ENCODE measurements at regions not wholly inside any gene's neighbourhood (a gene's known extent, or its start where the extent isn't known, plus 50 kb on each side); places are given as distances from the start of the nearest gene placed in this dataset.
"Not testable (repeated sequence)": the region's sequence is repeated elsewhere in the genome, so short reads cannot be mapped to it uniquely, and the experiment has no call there.

DNA sequence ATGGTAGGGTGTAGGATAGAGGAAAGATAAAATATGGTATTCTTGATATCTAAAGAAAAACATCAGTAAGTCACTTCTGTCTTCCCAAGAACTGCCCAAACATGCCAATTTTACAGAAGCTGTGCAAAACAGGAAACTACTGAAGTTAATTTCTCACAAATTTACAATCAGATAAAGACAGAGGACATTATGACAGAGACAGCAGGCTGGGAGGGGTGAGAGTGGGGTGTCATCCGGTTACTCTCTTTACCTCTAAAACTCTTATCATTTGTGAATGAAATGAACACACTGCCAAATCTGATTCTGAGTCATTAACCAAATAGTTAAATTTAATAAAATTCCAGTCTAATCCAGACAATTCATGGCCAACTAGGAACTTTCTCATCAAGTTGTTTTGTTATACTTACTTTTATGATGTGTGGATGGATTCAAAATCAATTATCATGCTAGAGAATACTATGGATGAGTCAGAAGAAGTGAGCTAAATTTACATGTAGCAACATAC is 323.2 kb upstream of the MEX3C start:
- DNase-seq (ENCODE audit: low spot score), result no peak

DNA sequence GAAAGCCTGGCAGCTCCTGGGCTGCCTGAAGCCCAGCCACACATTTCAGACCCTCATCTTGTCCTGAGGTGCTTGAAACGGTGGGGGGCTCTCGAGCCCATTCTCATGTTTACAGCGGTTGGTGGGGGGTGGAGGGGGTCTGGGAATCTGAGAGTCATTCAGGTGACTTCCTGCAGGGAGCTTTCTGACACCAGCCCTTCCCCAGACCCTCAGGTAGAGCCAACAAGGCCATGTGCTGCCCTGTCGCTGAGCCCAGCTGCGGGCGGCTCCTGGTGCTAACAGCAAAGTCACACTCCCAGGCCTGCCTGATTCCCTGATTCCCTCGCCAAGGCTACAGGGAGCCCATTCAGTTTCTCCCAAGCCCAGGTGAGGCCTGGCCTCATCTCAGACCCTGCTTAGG is 324.9 kb upstream of the MEX3C start:
- DNase-seq (ENCODE audit: low spot score), result no peak

GRCh38 chr18:51522821-51523220 is 325.3 kb upstream of the MEX3C start:
- DNase-seq (ENCODE audit: low spot score), result no peak

GRCh38 chr18:51523671-51524070 is 326.2 kb upstream of the MEX3C start:
- DNase-seq (ENCODE audit: low spot score), result no peak

DNA sequence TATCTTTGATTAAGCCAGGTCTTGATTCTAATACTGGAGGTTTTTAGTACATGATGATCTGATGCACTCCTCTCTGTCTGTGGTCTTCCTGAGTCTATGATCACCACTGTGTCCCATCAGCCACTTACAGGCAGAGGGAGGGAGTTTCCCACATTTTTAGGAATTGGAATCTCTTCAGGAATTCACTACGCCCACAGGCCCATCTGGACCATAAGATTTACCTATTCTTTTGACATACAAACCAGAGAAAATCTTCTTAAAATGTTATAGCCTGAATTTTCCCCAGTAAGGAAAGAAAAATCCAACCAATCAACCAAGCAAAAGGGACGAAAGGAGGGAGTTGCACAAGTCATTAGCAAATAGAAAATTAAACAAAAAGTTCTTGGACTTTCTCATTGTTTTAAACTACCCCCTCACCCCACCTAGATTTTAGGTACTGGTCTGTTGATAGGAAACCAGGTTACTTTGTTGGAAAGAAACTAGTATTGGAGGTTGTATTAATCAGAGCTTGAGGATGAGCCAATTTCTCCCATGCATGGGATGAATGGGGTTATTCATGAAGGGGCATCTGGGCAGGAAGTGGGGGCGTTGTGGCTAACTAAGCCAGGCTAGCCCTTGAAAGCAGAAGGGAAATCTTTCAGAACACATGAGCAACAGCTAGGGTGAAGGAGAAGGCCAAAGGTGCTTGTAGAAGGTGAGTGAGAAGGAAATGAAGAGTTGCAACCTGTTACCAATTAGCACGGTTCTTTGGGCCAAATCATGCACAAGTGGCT is 328.2 kb upstream of the MEX3C start:
- DNase-seq (ENCODE audit: low spot score), result no peak

- DNase-seq (ENCODE audit: low spot score), result no peak
Observed at GRCh38 chr18:51527826-51528225, 330.3 kb upstream of the MEX3C start.

DNA sequence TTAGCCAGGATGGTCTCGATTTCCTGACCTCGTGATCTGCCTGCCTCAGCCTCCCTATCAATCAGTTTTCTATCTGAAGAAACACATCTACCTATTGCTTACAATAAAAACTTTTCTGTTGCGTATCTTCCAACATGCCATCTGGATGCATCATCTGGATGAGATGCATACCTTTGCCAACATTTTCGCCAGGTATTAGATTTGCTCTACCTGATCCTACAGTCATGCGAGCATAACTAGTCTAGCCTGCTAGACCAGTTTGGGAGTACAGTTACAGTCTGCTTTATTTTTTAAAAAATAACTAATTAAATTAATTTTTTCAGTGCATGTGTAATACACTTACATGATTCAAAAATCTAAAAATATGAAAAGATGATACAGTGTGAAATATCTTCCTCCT is 334.0 kb upstream of the MEX3C start:
- DNase-seq (ENCODE audit: low spot score), result peak; percentile 39

DNA sequence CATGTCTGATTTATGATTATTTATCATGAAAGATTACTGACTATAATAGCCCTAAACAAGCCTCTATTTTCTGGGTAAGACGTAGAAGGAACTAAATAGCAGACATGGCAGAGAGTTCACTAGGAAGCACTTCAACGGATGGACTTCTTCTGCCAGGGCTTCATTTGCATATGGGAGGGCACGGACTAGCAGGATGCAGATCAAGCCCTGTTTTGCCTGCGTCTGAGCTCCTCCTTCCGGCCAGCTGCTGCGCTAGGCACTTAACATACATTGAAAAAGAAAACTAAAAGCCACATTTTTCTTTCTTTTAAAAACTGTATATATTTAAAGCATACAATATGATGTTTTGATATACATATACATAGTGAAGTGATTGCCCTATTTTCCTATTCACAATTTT is 340.0 kb upstream of the MEX3C start:
- DNase-seq (ENCODE audit: low spot score), result peak; percentile 73

DNA sequence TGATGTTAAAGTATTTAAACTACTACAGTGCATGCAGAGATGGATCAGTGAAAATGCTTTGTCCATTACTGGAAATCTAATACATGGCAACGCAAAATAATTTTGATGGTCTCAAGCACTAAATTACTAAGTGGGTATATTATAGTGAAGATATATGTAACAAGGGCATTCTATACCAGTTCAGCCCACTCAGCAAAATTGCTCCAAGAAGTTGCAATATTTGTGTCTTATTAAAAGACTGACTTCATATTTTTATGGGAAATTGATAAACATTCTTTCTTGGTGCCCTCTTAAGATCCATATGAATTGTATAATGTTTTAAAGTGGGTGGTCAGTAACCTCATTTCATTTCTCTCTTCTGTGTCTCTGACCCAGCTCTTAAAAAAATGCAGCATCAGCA is 343.1 kb upstream of the MEX3C start:
- DNase-seq (ENCODE audit: low spot score), result no peak

DNA sequence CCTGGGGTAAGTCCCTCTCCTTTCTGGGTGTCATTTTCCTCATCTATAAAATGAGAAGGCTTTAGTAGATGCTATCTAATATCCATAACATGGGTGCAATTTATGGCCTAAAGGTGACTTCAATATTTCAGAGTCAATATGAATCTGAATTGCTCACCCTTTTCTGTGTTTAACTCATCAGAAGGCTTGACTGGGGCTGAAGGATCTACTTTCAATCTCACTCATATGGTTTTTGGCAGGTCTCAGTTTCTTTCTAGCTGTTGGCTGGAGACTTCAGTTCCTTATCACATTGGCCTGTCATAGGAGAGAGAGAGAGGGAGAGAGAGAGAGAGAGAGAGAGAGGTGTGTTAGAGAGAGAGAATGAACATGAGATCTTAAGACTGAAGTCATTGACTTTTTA is 343.7 kb upstream of the MEX3C start:
- DNase-seq (ENCODE audit: low spot score), result no peak

GRCh38 chr18:51543658-51544155 is 346.2 kb upstream of the MEX3C start:
- DNase-seq (ENCODE audit: low spot score), result no peak

GRCh38 chr18:51545446-51545845 is 348.0 kb upstream of the MEX3C start:
- no peak for DNase-seq (ENCODE audit: low spot score)

DNA sequence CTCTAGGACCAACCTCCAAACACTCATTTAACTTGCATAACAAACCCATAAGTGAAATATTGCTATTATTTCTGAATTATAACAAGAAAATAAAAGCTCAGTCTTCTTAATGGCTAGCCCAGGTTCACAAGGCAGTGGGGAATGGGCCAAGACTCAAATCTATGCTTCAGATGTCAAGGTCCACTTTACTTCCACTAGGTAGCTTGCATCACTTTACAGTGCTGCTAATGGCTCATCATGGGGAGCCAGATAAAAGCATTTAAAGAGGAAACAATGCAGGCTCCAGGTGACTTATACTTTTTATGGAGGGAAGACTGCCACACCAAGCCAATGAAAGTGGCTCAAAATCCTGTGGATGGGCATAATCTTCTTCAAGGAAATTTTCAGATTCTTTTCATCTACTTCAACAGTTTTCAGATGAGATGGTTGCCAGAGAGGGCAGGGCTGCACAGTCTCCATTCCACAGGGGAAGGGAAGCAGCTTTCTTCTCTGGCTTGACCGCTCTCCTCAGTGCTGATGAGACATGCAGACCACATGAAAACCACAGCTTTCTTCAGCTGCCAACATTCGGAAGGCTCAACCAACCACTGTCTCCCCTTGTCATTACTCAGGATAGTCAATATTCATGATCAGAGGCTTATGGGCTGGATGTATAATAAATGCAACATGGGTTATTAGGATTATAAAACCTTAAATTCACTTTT is 361.9 kb upstream of the MEX3C start:
- DNase-seq (ENCODE audit: low spot score), result no peak

DNA sequence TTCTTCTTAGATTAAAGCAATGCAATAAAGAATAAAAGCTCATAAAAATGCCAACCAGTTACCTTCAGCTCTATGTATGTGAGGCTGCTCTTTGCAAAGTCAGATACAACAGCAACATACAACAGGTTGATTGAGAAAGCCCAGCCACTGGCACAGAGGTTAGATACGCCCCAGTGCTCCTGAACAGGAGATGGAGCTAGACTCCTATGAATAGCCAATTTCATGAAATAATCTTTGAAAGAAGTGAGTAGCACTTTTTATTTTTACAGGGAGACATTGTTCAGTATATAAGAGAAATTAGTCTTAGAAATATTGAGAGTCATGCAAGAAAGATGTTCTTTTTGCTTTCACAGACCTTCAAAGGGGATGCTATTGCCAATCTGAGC is 362.4 kb upstream of the MEX3C start:
- no peak for DNase-seq (ENCODE audit: low spot score)

DNA sequence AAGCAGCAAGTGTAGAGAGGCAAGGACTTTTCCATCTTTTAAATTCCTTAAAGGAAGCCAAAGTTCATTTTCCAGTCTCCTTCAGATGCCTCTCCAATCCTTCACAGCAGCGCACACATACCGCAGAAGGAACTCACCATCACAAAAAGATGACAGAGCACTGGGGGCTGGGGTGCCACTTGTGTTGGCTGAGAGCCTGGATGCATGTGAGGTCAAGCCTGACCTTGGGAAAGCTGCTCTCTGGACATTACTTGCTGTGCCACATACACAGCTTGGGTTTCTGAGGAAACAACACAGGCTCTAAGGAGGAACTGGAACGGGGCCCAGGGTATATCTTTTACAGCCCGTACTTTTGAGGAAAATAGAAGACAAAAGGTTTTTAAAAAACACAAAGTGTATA is 364.3 kb upstream of the MEX3C start:
- DNase-seq (ENCODE audit: low spot score), result no peak

GRCh38 chr18:51562866-51563265 is 365.4 kb upstream of the MEX3C start:
- DNase-seq (ENCODE audit: low spot score), result no peak

- no peak for DNase-seq (ENCODE audit: low spot score)
Observed at GRCh38 chr18:51563396-51563795, 365.9 kb upstream of the MEX3C start.

- DNase-seq (ENCODE audit: low spot score), result no peak
Observed at GRCh38 chr18:51568151-51568550, 370.7 kb upstream of the MEX3C start.

GRCh38 chr18:51569153-51569552 is 371.7 kb upstream of the MEX3C start:
- no peak for DNase-seq (ENCODE audit: low spot score)

- no peak for DNase-seq (ENCODE audit: low spot score)
Observed at GRCh38 chr18:51569561-51569960, 372.1 kb upstream of the MEX3C start.

GRCh38 chr18:51570071-51570470 is 372.6 kb upstream of the MEX3C start:
- DNase-seq (ENCODE audit: low spot score), result not testable (repeated sequence)

- not testable (repeated sequence) for DNase-seq (ENCODE audit: low spot score)
Observed at GRCh38 chr18:51573886-51574285, 376.4 kb upstream of the MEX3C start.

- no peak for DNase-seq (ENCODE audit: low spot score)
Observed at GRCh38 chr18:51575171-51575570, 377.7 kb upstream of the MEX3C start.

All from umbilical cord (tissue), 1 donor.